Inferior parietal cortex (tissue), 1 donor: ENCODE measurements at regions not wholly inside any gene's neighbourhood (a gene's known extent, or its start where the extent isn't known, plus 50 kb on each side); places are given as distances from the start of the nearest gene placed in this dataset.
"Not testable (repeated sequence)": the region's sequence is repeated elsewhere in the genome, so short reads cannot be mapped to it uniquely, and the experiment has no call there.

ENCODE experiments used
- DNase-seq: peaks from one replicate; pipeline ENCODE4 v3.0.0-alpha.2; 2016; ENCODE audit errors: extremely low spot score

DNA sequence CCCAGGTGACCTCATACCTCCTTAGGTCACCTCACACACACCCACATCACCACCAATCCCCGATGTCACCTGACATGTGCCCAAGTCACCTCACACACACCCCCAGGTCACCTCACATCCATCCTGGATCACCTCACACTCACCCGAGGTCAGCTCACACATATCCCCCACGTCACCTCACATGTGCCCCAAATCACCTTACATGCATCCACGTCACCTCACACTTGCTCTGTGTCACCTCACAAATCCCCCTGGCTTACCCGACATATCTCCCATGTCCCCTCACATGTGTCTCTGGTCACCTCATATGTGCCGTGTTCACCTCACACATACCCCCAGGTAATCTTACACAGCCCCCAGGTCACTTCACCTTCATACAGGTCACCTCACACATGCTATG lies 864.6 kb downstream of the TMEM121 start:
- DNase-seq, result no peak

DNA sequence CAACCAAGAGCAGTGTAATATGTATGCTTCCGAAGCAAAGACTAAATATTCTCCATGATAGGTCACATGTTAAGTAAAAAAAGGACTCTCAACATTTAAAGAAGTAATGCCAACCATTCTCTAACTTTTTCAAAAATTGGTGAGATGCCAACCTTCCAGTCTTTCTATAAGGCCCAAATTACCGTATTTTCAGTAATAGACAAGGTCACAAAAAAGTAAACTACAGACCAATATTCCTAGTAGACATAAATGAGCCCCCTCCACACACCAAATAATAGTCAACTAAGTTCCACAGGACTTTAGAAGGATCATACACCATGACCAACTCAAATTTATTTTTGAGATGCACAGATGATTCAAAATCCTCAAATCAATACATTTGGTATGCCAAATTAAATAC lies 867.4 kb downstream of the TMEM121 start:
- no peak for DNase-seq

DNA sequence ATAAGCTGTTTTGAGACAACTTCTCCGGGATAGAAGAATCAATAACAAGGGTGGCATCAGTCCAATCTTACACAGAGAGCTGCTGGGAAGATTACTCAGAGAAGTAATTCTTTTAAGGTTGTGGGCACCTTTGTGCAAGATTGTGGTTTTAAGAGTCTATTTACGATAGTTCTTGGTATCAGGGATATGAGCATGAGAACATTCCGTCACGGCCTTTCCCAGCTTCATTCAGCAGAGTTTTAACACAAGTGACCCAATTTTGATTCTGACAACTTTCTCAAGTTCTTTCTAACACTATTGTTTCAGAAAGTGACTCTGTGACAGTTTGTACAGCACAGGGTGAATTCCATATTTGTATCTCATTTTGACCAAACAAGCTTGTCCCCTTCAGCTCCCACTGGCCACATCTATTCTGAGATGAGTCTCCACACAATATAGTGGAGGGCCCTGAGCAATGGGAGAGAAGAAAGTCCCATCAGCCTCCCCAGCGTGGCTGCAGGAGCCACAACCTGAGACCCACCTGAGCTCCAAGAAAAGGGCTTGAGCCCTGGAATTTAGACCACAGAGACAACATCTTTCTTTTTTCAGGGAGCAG lies 869.2 kb downstream of the TMEM121 start:
- DNase-seq, result no peak

DNA sequence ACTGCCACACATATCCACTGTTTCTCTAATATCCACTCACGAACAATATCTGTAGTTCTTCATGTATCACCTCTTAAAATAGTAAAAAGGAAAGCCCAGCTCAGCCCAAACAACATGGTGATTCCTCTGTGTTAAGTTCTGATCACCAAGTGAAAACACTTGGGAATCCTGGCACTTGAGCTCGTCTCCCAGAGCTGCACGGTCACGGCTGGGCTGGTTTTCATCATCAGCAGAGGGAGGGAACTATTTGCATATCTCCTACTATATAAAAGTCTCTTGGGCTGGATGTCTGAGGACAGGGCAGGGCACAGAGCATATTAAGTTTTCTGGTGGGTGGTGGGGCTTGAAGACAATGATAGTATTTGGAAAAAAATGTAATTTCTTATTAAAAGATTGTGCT lies 870.6 kb downstream of the TMEM121 start:
- no peak for DNase-seq

DNA sequence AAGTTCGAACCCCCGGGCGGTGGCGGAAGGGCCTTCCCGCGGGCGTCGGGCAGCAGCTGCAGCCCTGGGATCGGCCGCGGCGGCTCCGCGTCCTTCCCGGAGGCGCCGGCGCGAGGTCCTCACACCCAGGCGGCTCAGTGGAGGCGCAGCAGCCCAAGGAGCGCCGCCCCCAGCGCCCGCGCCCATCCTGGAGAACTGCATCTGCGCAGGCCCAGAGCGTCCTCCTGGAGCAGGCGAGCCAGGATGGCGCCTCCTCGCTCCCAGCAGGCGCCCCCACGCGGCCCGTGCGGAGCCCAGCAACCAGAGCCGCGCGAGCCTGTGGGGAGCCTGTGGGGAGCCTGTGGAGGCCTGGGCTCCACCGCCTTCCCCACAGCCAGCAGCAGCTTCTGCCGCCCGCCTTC lies 872.5 kb downstream of the TMEM121 start:
- DNase-seq, result not testable (repeated sequence)

DNA sequence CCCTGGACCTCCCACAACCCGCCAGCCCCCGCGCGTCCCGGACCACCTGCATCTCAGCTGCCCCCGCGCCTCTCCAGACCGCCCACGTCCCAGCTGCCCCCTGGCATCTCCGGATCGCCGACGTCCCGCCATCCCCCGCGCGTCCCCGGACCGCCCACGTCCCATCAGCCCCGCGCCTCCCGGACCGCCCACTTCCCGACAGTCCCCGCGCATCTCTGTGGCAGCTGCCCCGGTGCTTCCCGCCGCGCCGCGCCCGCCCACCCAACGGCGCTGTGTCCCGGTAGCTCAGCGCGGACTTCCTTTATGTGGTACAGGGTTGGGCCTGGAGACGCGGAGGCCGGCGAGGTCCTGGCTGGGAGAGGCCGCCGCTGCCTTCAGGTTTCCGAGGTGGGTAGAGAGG lies 874.9 kb downstream of the TMEM121 start:
- DNase-seq, result not testable (repeated sequence)

DNA sequence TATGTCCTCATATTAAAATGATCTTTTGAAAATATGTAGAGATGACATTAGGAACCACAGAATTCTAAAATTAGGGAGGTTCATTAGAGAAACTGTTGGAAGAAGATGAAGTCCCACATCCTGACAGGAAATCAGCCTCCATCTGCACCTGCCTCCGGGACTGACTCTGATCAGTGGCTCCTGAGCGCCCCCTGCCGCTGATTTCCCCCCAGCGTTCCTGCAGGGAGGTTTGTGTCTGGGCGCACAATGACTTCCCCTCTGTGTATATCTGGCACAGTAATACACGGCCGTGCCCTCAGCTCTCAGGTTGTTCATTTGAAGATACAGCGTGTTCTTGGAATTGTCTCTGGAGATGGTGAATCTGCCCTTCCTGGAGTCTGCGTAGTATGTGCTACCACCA lies 883.8 kb downstream of the TMEM121 start:
- not testable (repeated sequence) for DNase-seq

DNA sequence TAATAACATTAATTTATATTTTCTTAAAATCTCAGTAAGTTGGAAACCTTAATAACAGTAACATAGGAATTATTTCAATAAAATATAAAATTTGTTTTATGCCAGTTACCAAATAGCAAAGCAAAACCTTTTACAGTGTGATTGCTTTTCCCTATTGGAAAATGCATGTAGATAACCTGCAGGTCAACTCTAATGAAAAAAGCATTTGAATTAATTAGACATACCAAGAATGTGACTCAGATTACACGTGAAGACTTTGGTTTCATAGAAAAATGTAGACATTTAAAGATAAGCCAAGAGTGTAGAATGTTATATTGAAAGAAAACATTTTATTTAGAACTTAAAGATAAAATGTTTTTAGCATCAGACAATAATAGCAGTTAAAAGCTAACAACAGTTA lies 888.1 kb downstream of the TMEM121 start:
- no peak for DNase-seq

DNA sequence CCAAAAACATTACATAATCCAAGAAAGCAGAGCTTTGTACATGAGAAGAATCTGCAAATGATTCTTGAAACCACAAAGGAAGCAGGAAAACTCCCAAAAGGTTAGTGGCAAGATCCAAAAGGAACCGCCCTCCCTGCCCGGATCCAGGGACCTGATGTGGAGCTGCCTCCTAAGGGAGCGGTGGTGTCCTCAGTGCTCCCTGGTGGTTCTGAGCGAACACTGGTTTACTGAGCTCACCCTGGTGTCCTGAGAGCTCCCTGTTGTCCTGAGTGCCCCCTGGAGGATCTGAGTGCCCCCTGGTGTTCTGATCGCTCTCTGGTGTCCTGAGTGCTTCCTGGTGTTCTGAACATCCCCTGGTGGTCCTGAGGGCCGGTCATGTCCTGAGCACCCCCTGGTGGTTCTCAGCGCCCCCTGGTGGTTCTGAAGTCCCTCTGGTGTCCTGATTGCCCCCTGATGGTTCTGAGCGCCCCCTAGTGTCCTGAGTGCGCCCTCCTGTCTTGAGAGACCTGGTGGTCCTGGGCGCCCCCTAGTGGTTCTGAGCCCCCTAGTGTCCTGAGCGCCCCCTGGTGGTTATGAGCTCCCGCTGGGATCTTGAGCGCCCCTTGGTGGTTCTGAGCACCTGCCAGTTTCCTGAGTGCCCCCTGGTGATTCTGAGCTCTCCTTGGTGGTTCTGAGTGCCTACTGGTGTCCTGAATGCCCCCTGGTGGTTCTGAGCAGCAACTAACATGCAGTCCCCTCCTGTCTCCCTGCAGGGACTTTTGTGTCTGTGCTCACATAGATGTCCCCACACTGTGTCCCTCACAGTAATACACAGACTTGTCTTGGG lies 891.1 kb downstream of the TMEM121 start:
- DNase-seq, result peak; percentile 2

DNA sequence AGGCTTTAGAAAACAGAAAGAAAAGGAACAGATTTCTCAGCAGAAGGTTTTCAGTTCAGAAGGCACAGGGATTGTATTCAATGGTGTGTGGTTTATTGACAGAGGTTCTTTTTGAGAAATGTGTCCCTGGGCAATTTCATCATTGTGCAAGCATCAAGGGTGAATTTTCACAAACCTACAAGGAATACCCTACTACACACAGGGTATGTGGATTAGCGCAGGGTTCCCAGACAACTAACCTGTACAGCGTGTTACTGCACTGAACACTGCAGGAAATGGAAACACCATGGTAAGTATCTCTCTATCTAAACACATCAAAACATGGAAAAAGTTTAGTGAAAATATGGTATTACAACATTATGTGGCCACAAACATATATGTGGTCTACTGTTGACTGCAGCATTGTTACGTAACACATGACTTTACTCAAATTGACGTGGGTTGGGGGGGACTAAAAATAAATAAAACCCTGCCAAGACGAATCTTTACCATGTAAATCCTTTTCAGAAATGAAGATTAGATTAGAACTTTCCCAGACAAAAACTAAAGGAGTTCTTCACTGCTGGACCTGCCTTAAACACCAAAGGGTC lies 893.1 kb downstream of the TMEM121 start:
- no peak for DNase-seq

DNA sequence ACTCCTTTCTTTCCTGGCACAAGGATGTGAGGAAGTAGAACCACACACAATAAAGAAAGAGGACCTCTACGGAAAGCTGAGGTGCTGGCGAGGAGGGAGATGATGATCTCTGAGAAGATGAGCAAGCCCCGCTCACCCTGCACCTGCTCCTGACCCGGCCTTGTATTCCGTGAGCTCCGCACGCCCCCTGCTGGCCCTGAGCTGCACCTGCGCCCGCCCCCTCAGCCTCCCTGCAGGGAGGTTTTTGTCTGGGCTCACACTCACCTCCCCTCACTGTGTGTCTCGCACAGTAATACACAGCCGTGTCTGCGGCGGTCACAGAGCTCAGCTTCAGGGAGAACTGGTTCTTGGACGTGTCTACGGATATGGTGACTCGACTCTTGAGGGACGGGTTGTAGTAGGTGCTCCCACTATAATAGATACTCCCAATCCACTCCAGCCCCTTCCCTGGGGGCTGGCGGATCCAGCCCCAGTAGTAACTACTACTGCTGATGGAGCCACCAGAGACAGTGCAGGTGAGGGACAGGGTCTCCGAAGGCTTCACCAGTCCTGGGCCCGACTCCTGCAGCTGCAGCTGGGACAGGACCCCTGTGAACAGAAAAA lies 895.1 kb downstream of the TMEM121 start:
- DNase-seq, result not testable (repeated sequence)

DNA sequence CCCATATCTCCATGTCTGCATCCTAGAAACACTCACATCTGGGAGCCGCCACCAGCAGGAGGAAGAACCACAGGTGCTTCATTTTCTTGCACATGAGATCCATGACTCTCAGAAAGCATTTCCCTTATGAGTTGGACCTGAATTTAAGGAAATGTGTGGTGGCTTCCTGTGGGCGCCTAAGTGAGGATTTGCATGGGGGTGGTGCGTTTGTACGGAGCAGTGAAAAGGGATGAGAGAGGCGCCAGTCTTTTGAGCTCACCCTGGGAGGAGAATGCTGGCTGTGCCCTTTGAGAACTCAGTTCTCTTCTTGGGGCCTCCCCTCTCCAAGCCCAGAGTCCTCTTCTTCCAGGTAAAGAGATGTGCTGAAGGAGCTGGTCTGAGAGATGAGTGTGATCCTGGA lies 895.7 kb downstream of the TMEM121 start:
- DNase-seq, result no peak

DNA sequence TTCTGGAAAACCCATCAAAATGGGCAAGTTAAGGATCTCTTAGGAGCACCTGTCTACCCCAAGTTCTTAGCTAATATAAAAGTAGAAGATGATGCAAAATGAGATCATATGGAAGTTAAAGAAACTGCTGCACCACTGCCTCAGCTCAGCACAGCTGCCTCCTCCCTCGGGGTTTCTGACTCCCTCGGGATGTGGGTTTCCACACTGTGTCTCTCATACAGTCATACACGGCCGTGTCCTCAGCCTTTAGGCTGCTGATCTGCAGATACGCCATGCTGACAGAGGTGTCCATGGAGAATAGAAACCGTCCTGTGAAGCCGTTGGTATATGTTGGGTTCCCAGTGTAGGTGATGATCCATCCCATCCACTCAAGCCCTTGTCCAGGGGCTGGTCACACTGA lies 898.8 kb downstream of the TMEM121 start:
- not testable (repeated sequence) for DNase-seq

DNA sequence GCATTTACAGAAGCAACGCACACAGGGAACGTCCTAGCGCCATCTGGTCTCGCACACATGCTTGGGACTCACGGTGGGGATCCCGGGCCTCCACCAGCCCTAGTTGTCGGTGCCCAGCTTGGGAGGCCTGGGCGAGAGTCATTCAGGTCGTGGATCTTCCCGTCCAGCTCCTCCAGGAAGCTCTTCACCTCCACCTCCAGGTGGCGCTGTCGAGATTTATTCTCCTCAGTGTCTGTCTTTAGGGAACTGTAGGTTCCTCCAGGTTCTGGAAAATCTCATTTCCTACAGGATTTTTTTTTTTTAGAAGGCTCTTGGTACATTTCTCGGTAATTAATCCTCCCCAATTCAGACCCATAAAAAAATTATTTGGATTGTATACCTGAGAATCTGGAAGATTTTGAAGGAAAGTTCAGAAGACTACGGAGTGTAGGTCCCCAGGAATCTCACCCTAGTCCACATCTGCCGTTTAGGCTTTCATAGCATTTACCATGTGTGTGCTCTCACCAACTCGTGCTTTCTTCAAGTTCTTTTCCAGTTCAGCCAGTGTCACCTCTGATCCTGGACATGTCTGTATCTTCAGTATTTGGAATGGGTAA lies 910.0 kb downstream of the TMEM121 start:
- DNase-seq, result peak; percentile 55

DNA sequence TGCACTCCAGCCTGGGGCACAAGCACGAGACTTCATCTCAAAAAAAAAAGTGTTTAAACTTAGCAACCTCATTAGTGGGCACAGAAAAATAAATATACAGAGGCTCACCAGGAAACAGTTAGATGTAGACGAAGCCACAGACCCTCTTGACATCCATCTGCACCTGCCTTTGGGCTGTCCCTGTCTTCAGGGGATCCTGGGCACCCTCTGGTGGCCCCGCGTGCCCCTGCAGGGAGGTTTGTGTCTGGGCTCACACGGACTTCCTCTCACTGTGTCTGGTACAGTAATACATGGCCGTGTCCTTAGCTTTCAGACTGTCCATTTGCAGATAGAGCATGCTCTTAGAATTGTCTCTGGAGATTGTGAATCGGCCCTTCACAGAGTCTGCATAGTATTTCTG lies 916.5 kb downstream of the TMEM121 start:
- DNase-seq, result no peak

DNA sequence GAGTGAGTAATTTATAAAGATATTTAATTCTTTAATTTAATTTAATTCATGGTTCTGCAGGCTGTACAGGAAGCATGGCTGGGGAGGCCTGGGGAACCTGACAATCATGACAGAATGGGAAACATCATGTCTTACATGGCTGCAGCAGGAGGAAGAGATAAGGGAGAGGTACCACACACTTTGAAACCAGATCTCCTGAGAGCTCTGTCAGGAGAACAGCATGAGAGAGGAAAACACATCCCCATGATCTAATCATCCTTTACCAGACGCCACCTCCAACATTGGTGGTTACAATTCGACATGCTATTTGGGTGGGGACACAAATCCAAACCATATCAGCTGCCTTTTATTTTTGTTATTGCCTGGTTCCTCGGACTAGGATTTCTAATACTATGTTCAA lies 928.6 kb downstream of the TMEM121 start:
- no peak for DNase-seq

DNA sequence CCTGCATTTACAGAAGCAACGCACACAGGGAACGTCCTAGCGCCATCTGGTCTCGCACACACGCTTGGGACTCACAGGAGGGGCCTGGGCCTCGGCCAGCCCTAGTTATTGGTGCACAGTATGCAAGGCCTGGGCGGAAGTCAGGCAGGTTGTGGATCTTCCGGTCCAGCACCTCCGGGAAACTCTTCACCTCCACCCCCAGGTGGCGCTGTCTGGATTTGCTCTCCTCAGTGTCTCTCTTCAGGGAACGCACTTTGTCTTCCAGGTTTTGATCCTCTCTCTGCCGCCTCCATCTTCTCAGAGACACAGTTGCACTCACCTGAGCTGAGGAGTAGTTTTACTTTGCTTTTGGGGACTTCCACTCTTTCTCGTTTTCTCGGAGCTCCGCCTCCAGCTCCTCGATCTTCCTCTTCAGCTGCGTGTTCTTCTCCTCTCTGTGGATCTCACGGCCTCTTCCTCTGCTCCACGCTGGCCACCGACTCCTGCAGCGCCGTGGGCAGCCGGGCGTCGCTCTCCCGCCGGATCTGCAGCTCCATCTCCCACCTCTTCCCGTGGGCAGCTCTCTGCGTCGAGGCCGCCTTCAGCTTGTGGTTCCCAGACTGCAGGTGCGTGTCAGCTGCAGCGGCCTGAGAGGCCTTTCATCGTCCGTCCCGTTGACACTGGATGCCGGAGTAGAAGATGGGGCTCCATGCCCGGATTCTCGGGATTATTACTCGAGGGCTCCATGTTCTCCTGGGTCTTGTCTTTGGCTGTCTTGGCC lies 933.8 kb downstream of the TMEM121 start:
- no peak for DNase-seq

DNA sequence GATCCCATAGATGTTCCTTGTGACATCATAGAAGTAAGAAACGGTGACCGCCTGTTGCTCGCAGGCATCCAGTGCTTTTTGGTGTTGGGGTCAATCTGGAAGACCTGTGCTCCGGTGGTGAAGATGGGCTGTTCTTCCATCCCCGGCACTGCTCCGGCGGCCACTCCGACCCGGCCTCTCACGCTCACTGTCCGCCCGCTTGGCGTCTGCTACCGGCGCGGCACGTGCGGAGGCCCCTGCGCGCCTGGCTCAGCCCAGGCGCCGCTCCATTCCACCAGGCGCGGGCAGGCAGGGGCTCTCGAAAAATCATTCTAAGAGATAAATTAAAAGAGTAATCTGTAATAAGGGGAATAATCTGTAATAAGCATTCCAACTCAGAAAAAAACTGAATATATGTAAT lies 934.5 kb downstream of the TMEM121 start:
- no peak for DNase-seq

DNA sequence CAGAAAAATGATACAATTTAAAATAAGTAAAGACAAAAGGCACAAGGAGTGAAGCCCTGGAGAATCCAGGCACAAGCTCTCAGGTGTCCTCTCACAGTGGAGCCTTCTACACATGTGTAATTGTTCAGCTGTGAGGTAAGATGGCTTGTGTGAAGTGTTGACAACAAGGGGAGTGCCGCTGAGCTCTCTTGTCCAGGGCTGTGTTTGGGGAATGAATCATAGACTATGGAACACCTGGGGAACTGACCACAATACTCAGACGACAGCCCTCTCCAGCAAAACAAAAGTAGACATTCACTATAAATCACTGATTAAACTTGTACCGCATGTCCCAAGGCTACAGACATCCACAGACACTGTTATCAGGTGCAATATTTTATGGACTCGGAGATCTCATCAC lies 940.1 kb downstream of the TMEM121 start:
- DNase-seq, result not testable (repeated sequence)

DNA sequence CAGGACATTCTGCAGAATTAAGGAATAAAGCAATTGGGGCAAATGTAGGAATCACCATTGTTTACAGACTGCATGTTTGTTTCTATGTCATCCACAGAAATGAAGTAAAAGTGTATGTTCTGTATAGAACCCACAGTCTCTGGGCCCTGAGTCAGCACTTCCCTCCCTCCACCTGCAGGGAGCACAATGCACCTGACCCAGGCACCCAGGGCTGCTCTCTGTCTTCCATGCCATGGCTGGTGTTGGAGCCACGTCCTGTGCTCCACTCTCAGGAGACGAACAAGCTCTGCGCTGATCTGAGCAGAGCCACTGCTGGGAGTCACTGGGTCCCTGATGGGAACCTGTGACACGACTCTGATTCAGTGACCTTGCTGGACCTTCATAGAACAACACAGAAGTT lies 942.5 kb downstream of the TMEM121 start:
- not testable (repeated sequence) for DNase-seq

DNA sequence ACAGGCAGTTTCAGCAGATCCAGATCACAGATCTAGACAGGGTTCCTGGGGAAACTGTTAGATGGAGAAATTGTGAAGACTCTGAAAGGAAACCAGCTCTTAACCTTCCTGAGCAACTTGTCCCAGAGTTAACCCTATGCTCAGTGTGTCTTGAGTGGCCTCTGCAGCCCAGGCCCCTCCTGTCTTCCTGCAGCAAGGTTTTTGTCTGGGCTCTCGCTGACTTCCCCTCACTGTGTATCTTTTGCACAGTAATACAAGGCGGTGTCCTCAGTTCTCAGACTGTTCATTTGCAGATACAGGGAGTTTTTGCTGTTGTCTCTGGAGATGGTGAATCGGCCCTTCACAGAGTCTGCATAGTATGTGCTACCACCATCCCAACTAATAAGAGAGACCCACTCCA lies 943.6 kb downstream of the TMEM121 start:
- DNase-seq, result not testable (repeated sequence)
